ENCODE measurements at regions not wholly inside any gene's neighbourhood (a gene's known extent, or its start where the extent isn't known, plus 50 kb on each side); places are given as distances from the start of the nearest gene placed in this dataset.

- no peaks in the 10 kb centered on the region for H3K4me1 ChIP-seq (ENCODE audit: insufficient read depth, low read length)
- H2AFZ ChIP-seq (ENCODE audit: low read depth, low read length): no peak overlapping the region
- no peaks in the 10 kb centered on the region for H3K36me3 ChIP-seq (ENCODE audit: insufficient read depth, low read length)
- H3K4me3 ChIP-seq (ENCODE audit: low read depth in 1 of 2, low read length in 2 of 2): no peak overlapping the region
- no peak overlapping the region for H3K27ac ChIP-seq (ENCODE audit: low read length)
- H3K27me3 ChIP-seq (ENCODE audit: insufficient read depth, low read length, poor library complexity): peaks cover 3% of the 10 kb centered on the region
- DNase-seq: no peak
- no peak overlapping the region for H3K4me2 ChIP-seq (ENCODE audit: insufficient read depth, low read length)
- no peaks in the 10 kb centered on the region for H4K20me1 ChIP-seq (ENCODE audit: insufficient read depth, low read length)
- TF ChIP-seq CTCF (IDR thresholded peaks at IDR 0.05; ENCODE audit: borderline replicate concordance, extremely low read depth, low read length, poor library complexity, severe bottlenecking) (no peak), EZH2 (IDR thresholded peaks at IDR 0.05; ENCODE audit: borderline replicate concordance, low read depth, low read length, severe bottlenecking) (no peak)
- H3K9me3 ChIP-seq (ENCODE audit: insufficient read depth, low read length, severe bottlenecking): no peaks in the 10 kb centered on the region
- no peak overlapping the region for H3K9ac ChIP-seq (ENCODE audit: low read depth, low read length)
- no peak for ATAC-seq (ENCODE audit: insufficient read depth, low read depth)
- H3K79me2 ChIP-seq (ENCODE audit: insufficient read depth, low read length): no peaks in the 10 kb centered on the region
Observed at GRCh38 chr1:208465786-208466590, 221.8 kb upstream of the PLXNA2 start.

GRCh38 chr1:208467151-208467780 lies 223.1 kb upstream of the PLXNA2 start:
- Histone ChIP-seq H3K9ac (ENCODE audit: low read depth, low read length) (no peak overlapping the region), H3K9me3 (ENCODE audit: insufficient read depth, low read length, severe bottlenecking) (no peaks in the 10 kb centered on the region), H3K79me2 (ENCODE audit: insufficient read depth, low read length) (no peaks in the 10 kb centered on the region), H3K4me2 (ENCODE audit: insufficient read depth, low read length) (no peak overlapping the region), H3K4me3 (ENCODE audit: low read depth in 1 of 2, low read length in 2 of 2) (no peak overlapping the region), H3K27ac (ENCODE audit: low read length) (no peak overlapping the region), H3K4me1 (ENCODE audit: insufficient read depth, low read length) (no peaks in the 10 kb centered on the region), H4K20me1 (ENCODE audit: insufficient read depth, low read length) (no peaks in the 10 kb centered on the region), H2AFZ (ENCODE audit: low read depth, low read length) (no peak overlapping the region), H3K27me3 (ENCODE audit: insufficient read depth, low read length, poor library complexity) (peaks cover 3% of the 10 kb centered on the region), H3K36me3 (ENCODE audit: insufficient read depth, low read length) (no peaks in the 10 kb centered on the region)
- TF ChIP-seq EZH2 (IDR thresholded peaks at IDR 0.05; ENCODE audit: borderline replicate concordance, low read depth, low read length, severe bottlenecking): no peak
- no peak for ATAC-seq (ENCODE audit: insufficient read depth, low read depth)
- no peak for DNase-seq

GRCh38 chr1:208475449-208475848 lies 231.3 kb upstream of the PLXNA2 start:
- Histone ChIP-seq H3K79me2 (ENCODE audit: insufficient read depth, low read length) (no peaks in the 10 kb centered on the region), H3K27ac (ENCODE audit: low read length) (no peak overlapping the region), H3K27me3 (ENCODE audit: insufficient read depth, low read length, poor library complexity) (peaks cover 8% of the 10 kb centered on the region), H3K36me3 (ENCODE audit: insufficient read depth, low read length) (no peaks in the 10 kb centered on the region), H3K4me2 (ENCODE audit: insufficient read depth, low read length) (no peak overlapping the region), H3K4me1 (ENCODE audit: insufficient read depth, low read length) (no peaks in the 10 kb centered on the region), H3K9ac (ENCODE audit: low read depth, low read length) (no peak overlapping the region), H3K4me3 (ENCODE audit: low read depth in 1 of 2, low read length in 2 of 2) (no peak overlapping the region), H3K9me3 (ENCODE audit: insufficient read depth, low read length, severe bottlenecking) (no peaks in the 10 kb centered on the region), H4K20me1 (ENCODE audit: insufficient read depth, low read length) (no peaks in the 10 kb centered on the region), H2AFZ (ENCODE audit: low read depth, low read length) (no peak overlapping the region)
- DNase-seq (no peak), ATAC-seq (ENCODE audit: insufficient read depth, low read depth) (no peak)
- TF ChIP-seq CTCF (IDR thresholded peaks at IDR 0.05; ENCODE audit: borderline replicate concordance, extremely low read depth, low read length, poor library complexity, severe bottlenecking): no peak
- TF ChIP-seq EZH2 (IDR thresholded peaks at IDR 0.05; ENCODE audit: borderline replicate concordance, low read depth, low read length, severe bottlenecking): no peak

All from DND-41 (cell line).